Ramos (cell line): ENCODE measurements at regions not wholly inside any gene's neighbourhood (a gene's known extent, or its start where the extent isn't known, plus 50 kb on each side); places are given as distances from the start of the nearest gene placed in this dataset.

Source experiments
- in situ Hi-C: fragments of 300-500 bp; cut with MboI; formaldehyde crosslinking; loops from one replicate; pipeline ENCODE4 v1.14.3; 2022; ENCODE audit warnings: low sequenced_read_pairs; ENCODE audit not compliant: unreplicated experiment

- in situ Hi-C loops = no loop called here
These were observed 444.2 kb downstream of the SNAPC1 start for GRCh38 chr14:62206456-62206855.

- in situ Hi-C loops = no loop called here
These were observed 447.2 kb downstream of the SNAPC1 start for GRCh38 chr14:62209287-62209899.

GRCh38 chr14:62213516-62213915, 451.3 kb downstream of the SNAPC1 start:
- in situ Hi-C loops = no loop called here

DNA sequence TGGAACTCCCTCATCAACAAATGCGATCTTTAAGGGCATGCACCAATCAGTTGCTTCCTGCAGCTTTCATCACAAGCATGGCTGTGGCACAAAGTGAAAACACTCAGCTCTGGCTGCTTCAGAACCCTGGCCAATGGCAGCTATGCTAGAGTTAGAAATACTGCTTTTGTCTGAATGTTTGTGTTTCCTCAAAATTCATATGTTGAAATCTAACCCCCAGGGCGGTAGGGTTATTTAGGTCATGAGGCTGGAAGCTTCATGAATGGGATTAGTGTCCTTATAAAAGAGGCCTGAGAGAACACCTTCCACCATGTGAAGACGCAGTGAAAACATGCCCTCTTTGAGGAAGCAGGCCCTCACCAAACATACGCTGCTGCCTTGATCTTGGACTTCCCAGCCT, 453.9 kb downstream of the SNAPC1 start:
- in situ Hi-C loops = no loop called here

GRCh38 chr14:62234849-62235248, 472.6 kb downstream of the SNAPC1 start:
- in situ Hi-C loops = no loop called here

DNA sequence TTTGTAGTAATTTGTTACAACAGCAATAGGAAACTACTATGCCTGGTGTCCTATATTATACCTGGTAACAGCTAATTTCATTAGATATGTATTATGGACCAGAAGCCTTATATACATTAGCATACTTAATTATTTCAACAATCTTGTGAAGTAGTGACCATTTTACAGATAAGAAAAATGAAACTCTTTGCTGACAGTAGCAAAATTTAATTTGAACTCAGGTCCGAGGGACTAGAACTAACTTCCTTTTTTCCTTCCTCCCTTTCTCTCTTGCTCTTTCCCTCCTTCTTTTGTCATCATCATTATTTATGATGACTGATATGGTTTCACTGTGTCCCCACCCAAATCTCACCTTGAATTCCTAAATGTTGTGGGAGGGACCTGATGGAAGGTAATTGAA, 482.0 kb downstream of the SNAPC1 start:
- in situ Hi-C loops = no loop called here

DNA sequence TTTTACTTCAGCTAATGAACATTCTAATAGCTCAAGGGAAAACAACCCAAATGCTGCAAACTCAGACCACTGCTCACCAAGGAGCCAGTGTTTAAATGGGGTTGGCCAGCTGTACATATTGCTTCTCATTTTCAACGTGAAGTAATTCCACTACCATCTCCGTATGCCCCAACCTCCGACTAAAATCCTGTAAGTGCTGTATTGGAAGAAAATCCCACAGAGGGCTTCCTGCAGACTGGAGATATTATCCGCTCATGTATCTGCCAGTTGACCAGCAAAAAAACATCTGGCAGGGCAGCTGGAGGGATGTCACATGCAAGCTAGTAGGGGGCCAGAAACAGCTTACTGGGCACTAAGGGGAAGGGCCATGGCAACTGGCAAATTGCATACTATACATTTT, 485.0 kb downstream of the SNAPC1 start:
- in situ Hi-C loops = no loop called here

DNA sequence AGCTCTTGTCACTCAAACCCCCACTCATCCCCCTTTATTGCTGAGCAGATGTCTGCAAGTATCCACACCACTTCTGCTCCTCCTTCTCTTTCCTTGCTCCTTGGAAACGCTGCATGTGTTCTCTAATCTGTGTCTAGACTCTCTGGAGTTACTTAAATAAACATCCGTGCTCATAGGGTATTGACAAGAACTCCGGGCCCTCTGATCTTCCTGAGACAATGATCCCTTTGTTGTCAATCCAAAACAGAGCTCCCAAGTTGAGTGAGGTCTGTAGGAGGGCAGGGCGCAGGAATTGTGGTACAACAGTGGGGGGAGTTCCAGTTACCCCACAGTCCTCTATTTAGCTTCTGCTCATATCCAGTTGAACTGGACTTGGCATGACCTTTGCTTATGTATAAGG, 489.0 kb downstream of the SNAPC1 start:
- in situ Hi-C loops = no loop called here

DNA sequence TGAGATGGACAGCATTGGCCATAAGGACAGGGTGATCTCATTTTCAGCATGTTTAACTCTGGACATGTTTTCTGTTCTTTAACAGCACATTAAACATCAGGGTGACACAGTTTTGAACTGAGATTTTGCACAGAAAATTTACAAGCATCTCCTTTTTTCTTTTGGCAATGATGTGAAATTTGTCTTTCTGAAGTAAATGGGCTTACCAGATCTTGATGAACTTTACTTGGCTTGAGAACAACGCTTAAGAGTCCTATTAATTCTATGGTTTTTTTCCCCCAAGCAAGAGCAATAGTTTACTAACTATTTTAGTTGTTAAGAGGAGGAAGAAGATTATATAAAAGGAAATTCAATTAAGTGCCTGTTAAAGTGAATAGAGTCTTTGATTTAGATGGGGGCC, 491.0 kb downstream of the SNAPC1 start:
- in situ Hi-C loops = no loop called here

GRCh38 chr14:62253911-62254310, 491.7 kb downstream of the SNAPC1 start:
- in situ Hi-C loops = no loop called here

- in situ Hi-C loops = no loop called here
These were observed 507.0 kb downstream of the SNAPC1 start for GRCh38 chr14:62269204-62269603.

GRCh38 chr14:62270236-62270635, 508.0 kb downstream of the SNAPC1 start:
- in situ Hi-C loops = no loop called here

- in situ Hi-C loops = no loop called here
These were observed 518.1 kb downstream of the SNAPC1 start for GRCh38 chr14:62280366-62280765.

- in situ Hi-C loops = no loop called here
These were observed 521.6 kb downstream of the SNAPC1 start for GRCh38 chr14:62283837-62284236.

DNA sequence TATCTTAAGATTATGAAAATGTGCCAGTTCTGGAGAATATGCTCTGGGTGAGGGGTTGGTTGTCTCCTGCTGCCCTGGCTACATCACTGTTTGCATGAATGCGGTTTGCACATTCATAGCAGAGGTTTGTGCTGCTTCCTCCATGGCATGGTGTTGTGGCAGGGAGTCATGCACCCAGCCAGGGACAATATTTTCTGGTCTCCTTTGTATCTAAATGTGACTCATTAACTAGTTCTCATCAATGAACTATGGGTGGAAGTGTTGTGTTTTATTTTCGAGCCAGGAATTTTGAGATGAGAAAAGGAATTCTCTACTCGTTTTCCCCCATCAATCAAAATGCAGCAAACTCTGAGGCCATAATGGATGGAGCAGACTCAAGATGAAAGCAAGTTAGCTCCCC, 527.3 kb downstream of the SNAPC1 start:
- in situ Hi-C loops = no loop called here

GRCh38 chr14:62301080-62301479, 538.9 kb downstream of the SNAPC1 start:
- in situ Hi-C loops = no loop called here

DNA sequence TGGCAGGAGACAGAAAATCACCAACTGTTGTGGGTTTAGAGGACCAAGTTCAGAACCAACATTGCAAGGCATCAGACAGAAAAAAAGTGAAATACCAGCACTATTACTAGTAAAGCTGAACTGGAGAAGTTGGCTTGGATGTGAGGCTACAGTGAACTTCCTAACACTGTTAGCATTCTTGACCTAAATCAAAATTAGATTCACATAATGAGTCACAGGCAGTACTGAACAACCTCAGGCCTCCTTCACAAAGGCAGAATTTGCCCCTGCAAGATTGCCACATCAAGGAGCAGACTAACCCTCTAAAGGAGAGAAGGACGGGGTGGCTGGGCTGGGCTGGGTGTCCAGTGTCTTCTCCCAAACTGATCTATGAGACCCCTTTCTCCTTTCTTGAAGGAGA, 539.7 kb downstream of the SNAPC1 start:
- in situ Hi-C loops = no loop called here

- in situ Hi-C loops = no loop called here
These were observed 541.2 kb downstream of the SNAPC1 start for GRCh38 chr14:62303437-62303836.

DNA sequence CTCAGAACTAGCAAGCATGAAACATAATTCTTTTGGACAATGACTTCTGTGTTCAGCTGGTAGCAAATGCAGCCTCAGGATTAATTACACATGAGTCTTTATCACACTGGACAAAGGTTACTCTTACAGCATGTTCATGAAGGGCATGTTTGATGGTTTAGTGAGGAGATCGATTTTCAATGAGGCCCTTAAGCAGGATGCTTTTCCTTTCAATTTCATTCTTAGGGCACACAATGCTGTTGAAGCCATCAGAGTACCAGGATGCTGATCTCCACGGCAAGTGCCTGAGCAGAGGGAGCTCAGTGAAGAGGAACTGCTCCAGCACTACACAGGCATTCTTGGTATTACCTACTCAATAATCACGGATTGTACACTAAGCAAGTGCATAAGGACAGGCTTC, 542.0 kb downstream of the SNAPC1 start:
- in situ Hi-C loops = no loop called here

GRCh38 chr14:62307844-62308243, 545.6 kb downstream of the SNAPC1 start:
- in situ Hi-C loops = no loop called here

GRCh38 chr14:62308316-62308715, 546.1 kb downstream of the SNAPC1 start:
- in situ Hi-C loops = no loop called here

GRCh38 chr14:62308891-62309290, 546.7 kb downstream of the SNAPC1 start:
- in situ Hi-C loops = no loop called here

DNA sequence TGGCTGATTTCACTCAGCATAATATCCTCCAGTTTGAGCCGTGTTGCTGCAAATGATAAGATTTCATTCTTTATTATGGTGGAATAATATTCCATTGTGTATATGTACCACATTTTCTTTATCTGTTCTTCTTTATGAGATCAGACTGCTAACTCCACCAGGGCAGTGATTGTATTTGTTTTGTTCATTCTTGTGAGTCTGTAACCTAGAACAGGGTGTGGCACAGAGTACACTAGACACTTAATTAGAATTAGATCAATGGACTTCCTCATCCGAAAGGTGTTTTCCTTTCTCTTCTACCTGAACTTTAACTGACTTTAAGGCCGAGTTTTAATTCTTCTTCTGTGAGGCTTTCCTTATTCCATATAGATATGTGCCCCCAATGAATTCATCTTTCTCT, 551.0 kb downstream of the SNAPC1 start:
- in situ Hi-C loops = no loop called here
